Activated naive CD4-positive, alpha-beta T cell treated with anti-CD3 and anti-CD28 coated beads, Interleukin-2, amount 50 U/mL, for 16 hours (primary cell): ENCODE measurements at regions not wholly inside any gene's neighbourhood (a gene's known extent, or its start where the extent isn't known, plus 50 kb on each side); places are given as distances from the start of the nearest gene placed in this dataset.
A peak's percentile ranks its signal among the peaks of the same experiment; 100 is the strongest.

Experiments
- DNase-seq: peaks from one replicate; pipeline ENCODE4 v3.0.0-alpha.2; 2020

DNA sequence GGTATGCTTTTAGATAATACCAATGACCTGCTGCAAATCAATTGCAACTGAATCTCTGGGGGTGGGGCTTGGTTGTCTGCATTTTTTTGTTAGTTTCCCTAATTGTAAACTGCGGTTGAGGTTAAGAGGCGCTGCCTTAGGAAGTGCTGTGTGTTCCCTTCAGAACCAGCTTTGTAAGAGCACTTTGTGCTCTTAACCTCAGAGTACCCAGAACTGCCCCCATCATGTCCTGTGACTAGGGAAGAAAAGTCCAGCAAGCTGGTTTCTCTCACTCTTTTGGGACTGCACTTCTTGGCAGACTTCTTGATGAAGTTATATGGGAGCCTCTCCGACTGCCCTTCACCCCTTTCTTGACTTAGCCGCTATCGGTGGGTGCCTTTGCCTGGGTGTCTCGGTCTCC, 245.5 kb upstream of the CXCR4 start:
- no peak for DNase-seq

DNA sequence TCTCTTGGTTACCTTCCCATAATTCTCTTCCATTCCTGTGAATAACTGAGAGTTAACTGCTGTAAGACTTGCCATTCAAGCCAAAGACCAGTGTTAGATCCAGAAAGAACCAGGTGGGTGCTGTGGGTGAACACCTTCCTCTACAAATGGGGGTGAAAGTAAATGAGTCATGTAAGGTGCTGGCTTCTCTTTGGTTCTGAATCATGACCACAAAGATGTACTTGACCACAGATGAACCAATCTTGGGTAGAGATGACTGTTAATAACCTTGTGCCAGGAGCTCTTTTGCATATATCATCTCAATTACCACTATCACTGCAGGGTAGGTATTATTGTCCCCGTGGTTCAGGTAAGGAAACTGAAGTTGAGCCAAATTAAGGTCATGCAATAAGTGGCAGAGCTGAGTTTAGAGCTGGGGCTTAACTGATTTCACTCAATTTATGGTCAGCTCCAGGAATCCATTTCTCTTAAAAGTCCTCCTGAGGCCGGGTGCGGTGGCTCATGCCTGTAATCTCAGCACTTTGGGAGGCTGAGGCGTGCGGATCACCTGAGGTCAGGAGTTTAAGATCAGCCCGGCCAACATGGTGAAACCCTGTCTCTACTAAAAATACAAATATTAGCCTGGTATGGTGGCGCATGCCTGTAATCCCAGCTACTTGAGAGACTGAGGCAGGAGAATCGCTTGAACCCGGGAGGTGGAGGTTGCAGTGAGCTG, 244.9 kb upstream of the CXCR4 start:
- DNase-seq = no peak

- DNase-seq = no peak
Measured at GRCh38 chr2:136361521-136361920, 243.6 kb upstream of the CXCR4 start.

DNA sequence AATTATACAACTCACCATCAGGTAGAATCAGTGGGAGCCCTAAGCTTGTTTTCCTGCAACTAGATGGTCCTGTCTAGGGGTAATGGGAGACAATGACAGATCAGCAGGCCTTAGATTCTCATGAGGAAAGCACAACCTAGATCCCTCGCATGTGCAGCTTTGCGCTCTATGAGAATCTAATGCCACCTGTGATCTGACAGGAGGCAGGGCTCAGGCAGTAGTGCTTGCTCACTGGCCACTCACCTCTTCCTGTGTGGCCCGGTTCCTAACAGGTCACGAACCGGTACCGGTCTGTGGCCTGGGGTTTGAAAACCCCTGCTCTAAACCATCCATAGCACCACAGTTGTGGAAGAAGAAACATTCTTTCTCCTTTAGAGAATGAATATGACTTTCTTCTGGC, 242.8 kb upstream of the CXCR4 start:
- DNase-seq = no peak

DNA sequence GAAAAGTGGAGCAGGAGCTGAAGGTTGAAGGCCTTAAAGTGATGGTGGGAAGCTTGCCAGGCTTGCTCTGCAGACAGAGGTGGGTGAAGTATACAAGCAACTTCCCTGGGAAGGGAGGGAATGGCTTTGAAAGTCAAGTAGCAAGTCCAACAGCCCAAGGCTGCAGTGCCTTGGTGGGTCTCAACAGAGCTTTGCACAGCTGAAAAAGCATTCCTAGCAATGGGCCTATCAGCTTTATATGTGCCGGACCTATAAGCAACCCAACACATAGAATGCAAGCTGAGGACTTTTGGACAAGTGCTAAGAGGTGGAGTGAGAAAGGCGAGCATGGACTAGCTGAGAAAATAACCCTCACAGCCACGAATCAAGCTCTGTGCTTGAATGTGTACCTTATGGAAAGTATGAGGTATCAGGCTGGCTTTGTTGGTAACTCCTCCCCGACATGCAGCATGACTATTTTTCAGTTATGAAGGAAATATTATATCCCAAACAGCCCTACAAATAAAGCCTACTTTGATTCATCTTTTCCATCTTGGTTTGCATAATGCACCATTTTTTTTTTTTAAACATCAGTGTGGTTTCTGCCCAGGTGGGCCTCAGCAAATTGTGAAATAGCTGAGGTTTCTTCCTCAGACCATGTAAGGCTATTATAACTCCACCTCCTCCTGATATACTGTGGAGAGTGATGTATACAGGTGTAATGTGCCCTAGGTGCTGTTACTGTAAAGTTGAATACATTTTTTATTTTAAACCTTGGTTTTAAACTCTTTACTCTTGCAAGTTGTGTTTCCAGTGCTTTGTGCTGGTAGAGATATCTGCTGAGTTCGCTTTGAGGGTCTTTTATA, 241.4 kb upstream of the CXCR4 start:
- peak; percentile 22 for DNase-seq

GRCh38 chr2:136358576-136358975, 240.6 kb upstream of the CXCR4 start:
- DNase-seq = no peak

- no peak for DNase-seq
Measured at GRCh38 chr2:136357007-136357380, 239.0 kb upstream of the CXCR4 start.

DNA sequence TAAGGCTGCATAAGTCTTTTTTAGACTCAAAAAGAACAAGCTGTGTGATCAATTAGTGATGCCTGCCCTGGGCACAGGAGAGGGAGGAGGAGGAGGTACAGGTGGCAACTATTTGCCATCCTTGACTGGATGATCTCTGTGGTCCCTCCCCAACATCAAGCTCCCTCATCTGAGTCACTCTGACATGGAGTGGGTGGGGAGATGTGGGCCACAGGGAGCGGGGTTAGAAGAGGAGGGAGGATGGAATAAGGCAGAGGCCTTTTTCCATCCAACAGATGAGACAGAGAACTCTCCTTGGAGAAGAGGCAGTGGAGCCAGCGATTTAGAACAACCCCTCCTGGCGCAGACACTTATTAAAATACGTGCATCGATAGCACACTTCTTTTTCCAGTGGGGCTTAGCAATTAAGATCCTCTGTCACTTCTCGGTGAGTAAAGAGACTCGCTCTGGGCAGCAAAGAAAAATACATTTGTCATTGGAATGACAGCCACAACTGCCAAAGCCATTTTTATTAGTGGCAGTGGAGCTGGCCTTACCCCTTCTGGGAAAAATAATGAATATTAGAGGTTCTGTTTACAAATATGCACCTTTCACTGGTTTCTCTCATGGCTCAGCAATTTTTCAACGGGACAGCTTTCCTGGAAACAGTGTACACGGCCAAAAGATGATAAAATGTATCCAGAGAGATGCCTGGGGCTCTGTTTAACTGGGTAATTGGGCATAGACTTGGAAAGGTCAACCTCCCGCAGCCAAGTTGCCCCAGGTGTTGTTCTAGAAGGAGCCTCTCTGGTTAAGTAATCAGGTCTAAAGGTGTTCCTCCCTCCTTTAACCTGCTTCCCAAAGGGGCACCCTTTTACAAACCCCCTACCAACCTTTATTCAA, 238.4 kb upstream of the CXCR4 start:
- no peak for DNase-seq

DNA sequence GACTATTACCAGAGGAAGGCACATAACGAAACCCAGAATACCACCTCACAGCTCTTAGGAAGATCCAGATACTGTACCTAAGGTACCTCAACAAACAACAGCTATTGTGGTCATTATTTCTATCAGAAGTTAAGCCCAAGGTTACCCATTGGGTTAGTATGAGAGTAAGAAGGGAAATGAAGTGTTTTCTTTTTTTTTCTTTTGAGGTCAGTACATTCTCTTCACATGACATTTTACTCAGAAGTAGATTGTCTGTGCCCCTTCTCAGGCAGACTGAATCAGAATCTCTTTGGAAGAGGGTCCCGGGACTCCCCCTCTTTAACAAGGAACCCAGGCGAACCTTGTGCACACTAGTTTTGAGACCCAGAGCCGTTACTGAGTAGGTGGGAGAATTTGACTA, 233.7 kb upstream of the CXCR4 start:
- no peak for DNase-seq

DNA sequence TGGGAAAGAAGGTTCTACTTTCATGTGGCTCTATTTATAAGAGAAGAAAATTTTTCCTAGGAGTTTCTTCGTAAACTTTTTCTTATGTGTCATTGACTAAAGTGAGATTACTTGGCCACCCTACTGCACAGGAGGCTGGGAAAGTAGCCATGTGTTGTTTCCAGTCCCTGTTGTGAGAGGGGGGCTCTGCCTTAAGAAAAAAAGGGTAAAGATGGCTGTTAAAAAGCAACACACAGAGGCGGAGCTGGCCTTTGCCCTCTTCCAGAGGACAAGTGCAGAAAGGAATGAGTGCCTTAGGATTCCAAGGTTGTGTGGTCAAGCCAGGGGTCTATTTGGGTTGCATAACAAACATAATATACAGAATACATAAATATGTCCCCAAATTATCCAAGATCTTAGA, 230.0 kb upstream of the CXCR4 start:
- no peak for DNase-seq

GRCh38 chr2:136344339-136344738, 226.4 kb upstream of the CXCR4 start:
- DNase-seq = no peak

- no peak for DNase-seq
Measured at GRCh38 chr2:136342138-136342537, 224.2 kb upstream of the CXCR4 start.

DNA sequence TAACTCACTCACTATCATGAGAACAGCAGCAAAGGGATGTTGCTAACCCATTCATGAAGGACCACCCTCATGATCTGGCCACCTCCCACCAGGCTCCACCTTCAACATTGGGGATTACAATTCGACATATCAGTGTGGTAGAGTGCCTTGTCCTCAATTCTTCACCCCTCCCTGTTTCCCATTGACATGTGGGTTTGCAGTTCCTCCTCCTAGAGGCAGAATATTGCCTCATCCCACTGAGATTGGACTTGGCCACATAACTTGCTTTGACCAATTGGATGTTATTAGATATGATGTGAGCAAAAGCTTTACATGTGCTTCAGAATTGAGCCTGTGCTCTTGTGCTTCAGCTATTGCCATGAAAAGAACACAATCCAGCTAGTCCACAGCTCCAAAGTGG, 217.0 kb upstream of the CXCR4 start:
- DNase-seq = no peak

DNA sequence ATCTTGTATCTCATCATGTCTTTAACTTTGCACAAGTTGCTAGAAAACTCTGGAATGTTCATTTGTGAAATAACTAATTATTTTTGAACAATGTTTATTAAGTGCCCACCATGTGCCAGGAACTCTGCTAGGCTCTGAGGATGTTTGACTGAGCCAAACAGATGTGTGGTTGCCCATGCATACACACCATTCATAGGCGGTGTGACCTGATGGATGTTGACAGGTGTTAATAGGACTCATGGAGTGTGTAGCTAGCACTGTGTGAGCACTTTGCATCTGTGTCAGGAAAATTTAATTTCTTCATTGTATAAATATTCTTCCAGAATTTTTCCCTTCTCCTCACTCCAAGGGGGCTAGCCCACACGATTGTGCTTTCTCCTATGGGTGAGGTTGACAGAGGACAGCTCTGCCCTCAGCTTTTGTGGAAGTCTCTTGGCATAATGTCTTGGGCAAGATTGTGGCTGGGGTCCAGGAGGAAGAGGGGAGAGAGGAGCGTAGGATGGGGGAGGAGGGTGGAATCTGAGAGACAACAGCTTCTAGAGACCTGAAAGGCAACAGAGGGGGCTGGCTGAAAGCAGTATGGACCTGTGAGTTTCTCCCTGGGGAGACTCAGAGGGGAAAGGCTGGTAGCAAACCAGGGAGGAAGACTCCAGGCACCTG, 214.6 kb upstream of the CXCR4 start:
- no peak for DNase-seq

DNA sequence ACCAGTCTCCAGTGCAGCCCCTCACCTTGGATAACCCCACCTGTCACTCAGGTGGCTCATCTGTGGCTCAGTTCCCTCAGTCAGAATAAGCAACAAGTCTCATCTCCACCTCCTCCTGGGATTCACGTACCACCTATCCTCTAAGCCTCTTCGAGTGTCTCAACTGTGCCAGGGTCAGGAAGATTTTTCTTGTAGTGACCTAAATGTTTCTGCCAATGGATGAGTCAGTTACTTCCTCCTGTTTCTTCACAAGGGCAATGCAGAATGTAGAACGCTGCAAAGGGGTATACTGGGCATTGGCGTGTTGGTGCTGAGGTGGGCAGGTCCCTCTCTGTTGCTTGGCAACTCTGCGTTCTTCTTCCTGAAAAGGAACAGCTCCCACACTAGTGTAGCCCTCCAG, 213.3 kb upstream of the CXCR4 start:
- no peak for DNase-seq

DNA sequence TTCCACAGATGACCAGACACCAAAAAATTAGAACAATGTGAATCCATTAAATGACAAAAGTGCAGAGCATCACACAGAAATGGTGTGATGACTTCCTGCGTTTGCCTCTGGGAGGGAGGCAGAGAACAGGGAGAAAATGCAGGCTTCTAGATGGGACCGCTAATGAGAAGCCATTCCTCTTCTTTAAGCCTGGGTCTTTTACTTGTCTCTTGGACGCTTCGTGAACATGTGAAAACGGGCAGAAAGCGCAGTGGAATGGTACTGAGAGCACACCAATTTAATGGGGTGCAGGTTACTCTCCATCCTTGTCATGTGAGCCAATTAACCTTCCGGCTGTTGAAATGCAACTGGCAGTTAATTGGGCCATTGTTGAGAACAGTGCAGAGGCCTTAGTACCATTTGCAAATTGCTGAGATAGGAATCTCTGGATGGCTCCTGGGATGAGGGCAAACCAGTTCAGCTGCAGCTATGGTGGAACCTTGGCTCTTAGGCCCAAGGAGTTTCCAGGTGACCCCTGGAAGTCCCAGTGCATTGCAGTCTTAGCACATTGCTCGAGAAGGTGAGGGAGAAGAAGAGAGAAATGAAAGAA, 210.4 kb upstream of the CXCR4 start:
- no peak for DNase-seq

- peak; percentile 58 for DNase-seq
Measured at GRCh38 chr2:136327162-136327852, 209.4 kb upstream of the CXCR4 start.

DNA sequence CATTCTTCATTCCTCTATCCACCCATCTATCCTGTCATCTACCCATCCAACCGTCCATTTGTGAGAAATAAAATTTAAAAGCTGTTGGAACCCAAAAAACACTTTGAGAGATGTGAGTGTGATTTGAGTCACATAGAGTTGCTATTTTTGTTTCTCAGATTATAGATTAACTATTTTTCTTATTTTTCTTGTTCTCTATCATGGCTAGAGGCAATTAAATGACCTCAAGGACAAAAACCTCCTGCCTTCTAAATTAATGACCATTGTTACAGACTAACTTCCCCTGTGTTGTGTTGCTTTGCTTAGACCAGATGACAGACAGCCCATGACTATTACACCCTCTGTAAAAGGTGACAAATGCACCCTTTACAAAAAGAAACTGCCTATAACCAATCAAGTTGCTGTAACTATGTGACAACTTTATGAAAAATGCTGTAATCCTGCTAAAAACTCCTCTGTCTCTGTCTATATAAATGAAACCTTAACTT, 207.9 kb upstream of the CXCR4 start:
- no peak for DNase-seq

- DNase-seq = no peak
Measured at GRCh38 chr2:136324966-136325365, 207.0 kb upstream of the CXCR4 start.

- DNase-seq = no peak
Measured at GRCh38 chr2:136323935-136324334, 206.0 kb upstream of the CXCR4 start.

- DNase-seq = no peak
Measured at GRCh38 chr2:136323195-136323594, 205.2 kb upstream of the CXCR4 start.

- no peak for DNase-seq
Measured at GRCh38 chr2:136322428-136322827, 204.5 kb upstream of the CXCR4 start.
